K562 (cell line): ENCODE measurements at regions not wholly inside any gene's neighbourhood (a gene's known extent, or its start where the extent isn't known, plus 50 kb on each side); places are given as distances from the start of the nearest gene placed in this dataset.

Experiments used
- ATAC-seq: fragments of 200-7000 bp; cut with Tn5 transposase; 3 replicates; pipeline ENCODE4 v1.9.1; 2020; ENCODE audit warnings: moderate library complexity
- BruUV-seq: library from RNA; stranded (reverse); fragments of 400-500 nt; replicated peaks from 2 replicates; lab custom pipeline; 2021; lab: Mats Ljungman, UMichigan
- CTCF ChIA-PET: fragments of 300-600 bp; formaldehyde crosslinking; extraction: SDS; loops from one replicate; lab custom pipeline; 2021; ENCODE audit warnings: low intra/inter-chr PET ratio; lab: Yijun Ruan, JAX
- POLR2A ChIA-PET: fragments of 300-600, 350-650 bp; sonication (Branson Sonifier 250); formaldehyde crosslinking; extraction: SDS; loops from one replicate; lab custom pipeline; 2021; ENCODE audit warnings: antibody characterized with exemption, inconsistent platforms; lab: Yijun Ruan, JAX
- DNase-seq, 4 experiments: peaks; one replicate each; pipeline versions ENCODE4 v3.0.0 to v3.0.0-alpha.2; 2011 to 2018; ENCODE audit warnings: low spot score in 3 of 4, mixed read lengths in 3 of 4; ENCODE audit errors: extremely low read depth in 1 of 4
- FAIRE-seq: peaks from 2 replicates; lab custom pipeline; 2011; peaks lifted over from hg19 to GRCh38; lab: Jason Lieb, UNC
- H2AFZ ChIP-seq: 2 replicates; pipeline ENCODE4 v1.6.0; 2011; ENCODE audit warnings: low read depth, low read length, control low read depth, inconsistent platforms
- H3K27ac ChIP-seq: fragments of 200-600 bp; 3 replicates; pipeline ENCODE4 v1.8.0; 2011; ENCODE audit warnings: low read depth, mild to moderate bottlenecking, control low read depth, inconsistent platforms, low read length, moderate library complexity, mixed read lengths; ENCODE audit errors: extremely low read depth
- H3K27me3 ChIP-seq, 2 experiments: fragments of 300-600 bp in 1 of 2; 2 replicates in 1 of 2; 3 replicates in 1 of 2; pipeline versions ENCODE4 v1.6.0 to v1.8.0; 2011; ENCODE audit warnings: inconsistent platforms in 2 of 2, low read length in 2 of 2, mild to moderate bottlenecking in 1 of 2, mixed read lengths in 1 of 2, moderate library complexity in 1 of 2; ENCODE audit not compliant: control insufficient read depth in 2 of 2, insufficient read depth in 2 of 2
- H3K36me3 ChIP-seq: fragments of 300-600 bp; 3 replicates; pipeline ENCODE4 v1.8.0; 2011; ENCODE audit warnings: mild to moderate bottlenecking, low read length, inconsistent platforms; ENCODE audit not compliant: control insufficient read depth, insufficient read depth
- H3K4me1 ChIP-seq, 2 experiments: fragments of 200-600 bp in 1 of 2; replicated peaks in 1 of 2; 2 replicates in 1 of 2; 3 replicates in 1 of 2; pipeline versions ENCODE4 v1.5.1 to v1.8.0; 2011; ENCODE audit warnings: inconsistent platforms in 2 of 2, low read length in 2 of 2, mild to moderate bottlenecking in 1 of 2, mixed read lengths in 1 of 2, moderate library complexity in 1 of 2; ENCODE audit not compliant: control insufficient read depth in 2 of 2, insufficient read depth in 2 of 2
- H3K4me2 ChIP-seq: 2 replicates; pipeline ENCODE4 v1.6.1; 2011; ENCODE audit warnings: low read length, control low read depth, inconsistent platforms, mixed read lengths; ENCODE audit not compliant: insufficient read depth
- H3K4me3 ChIP-seq: fragments of 200-600 bp; sonication (generic), shearing (Covaris generic); 2 replicates; pipeline ENCODE4 v1.5.1; 2016; ENCODE audit warnings: control low read depth, inconsistent platforms
- H3K79me2 ChIP-seq: fragments of 200-600 bp; 3 replicates; pipeline ENCODE4 v1.8.0; 2011; ENCODE audit warnings: low read length, inconsistent platforms; ENCODE audit not compliant: control insufficient read depth, insufficient read depth
- H3K9ac ChIP-seq, 2 experiments: 2 replicates each; pipeline versions ENCODE4 v1.6.0 to v1.6.1; 2011; ENCODE audit warnings: low read depth in 2 of 2, low read length in 2 of 2, control low read depth in 1 of 2, inconsistent platforms in 1 of 2, mild to moderate bottlenecking in 1 of 2, mixed read lengths in 1 of 2; ENCODE audit not compliant: insufficient read depth in 1 of 2
- H3K9me1 ChIP-seq: one replicate; pipeline ENCODE4 v1.6.0; 2011; ENCODE audit warnings: inconsistent platforms, mild to moderate bottlenecking, low read length, moderate library complexity; ENCODE audit not compliant: control insufficient read depth, insufficient read depth
- H3K9me3 ChIP-seq: replicated peaks from 2 replicates; pipeline ENCODE4 v1.5.1; 2011; ENCODE audit warnings: low read depth, low read length, inconsistent platforms; ENCODE audit not compliant: control insufficient read depth, insufficient read depth
- H4K20me1 ChIP-seq: replicated peaks from 2 replicates; pipeline ENCODE4 v1.6.1; 2011; ENCODE audit warnings: low read length, inconsistent platforms, mixed read lengths; ENCODE audit not compliant: control insufficient read depth, insufficient read depth
- BDP1 ChIP-seq: IDR thresholded peaks from 3 replicates; pipeline ENCODE4 v1.6.1; 2011; ENCODE audit not compliant: insufficient read length, insufficient read depth
- EHMT2 ChIP-seq: fragments of 450-650 bp; IDR thresholded peaks from 2 replicates; pipeline ENCODE4 v1.6.1; 2018; ENCODE audit warnings: antibody characterized with exemption
- MED1 ChIP-seq: sonication (generic); formaldehyde crosslinking; IDR thresholded peaks from 2 replicates; pipeline ENCODE4 v1.8.1; 2023; ENCODE audit warnings: missing genetic modification reagents, borderline replicate concordance
- MTA3 ChIP-seq: fragments of 450-650 bp; formaldehyde crosslinking; IDR thresholded peaks from 2 replicates; pipeline ENCODE4 v1.6.1; 2017; ENCODE audit warnings: mild to moderate bottlenecking, borderline replicate concordance
- RBM39 ChIP-seq: fragments of 200-400 bp; formaldehyde crosslinking; optimal IDR thresholded peaks from 2 replicates; pipeline ENCODE3; 2018; ENCODE audit warnings: low read depth, low read length
- UBTF ChIP-seq, 2 experiments: IDR thresholded peaks; 2 replicates each; pipeline ENCODE4 v1.6.1; 2012; ENCODE audit warnings: improper control_type of control experiment in 2 of 2, low read depth in 2 of 2, low read length in 2 of 2, borderline replicate concordance in 1 of 2
- ZNF197 ChIP-seq: fragments of 200-800 bp; sonication (Bioruptor generic); IDR thresholded peaks from 2 replicates; pipeline ENCODE4 v1.6.1; 2016; ENCODE audit warnings: low read depth, missing genetic modification characterization, missing compliant biosample characterization
- ZNF717 ChIP-seq: fragments of 250-450 bp; sonication (Bioruptor Pico); IDR thresholded peaks from 2 replicates; pipeline ENCODE4 v1.5.0; 2021
- ZNF785 ChIP-seq: fragments of 250-450 bp; sonication (Bioruptor Pico); IDR thresholded peaks from 2 replicates; pipeline ENCODE4 v1.4.0; 2020; ENCODE audit warnings: mild to moderate bottlenecking
- WGBS: fragments of 100-300 bp; shearing (Covaris generic); methylation state at CpG from one replicate; pipeline ENCODE4 v1.1.6; 2016; ENCODE audit warnings: low coverage, mixed read lengths; ENCODE audit not compliant: insufficient coverage; ENCODE audit errors: missing lambda C conversion rate; 5-methylcytosine and 5-hydroxymethylcytosine counted together
- in situ Hi-C: fragments of 300-500 bp; cut with MboI; formaldehyde crosslinking; loops from 4 replicates; pipeline ENCODE4 v1.15.0; 2018; ENCODE audit warnings: inconsistent platforms, mixed read lengths
- intact Hi-C: fragments of 100-400 bp; cut with micrococcal nuclease; formaldehyde crosslinking; loops from 2 replicates; pipeline ENCODE4 v1.14.2; 2022
- TF ChIP-seq, protein P1 (sequence below), 2 experiments: fragments of 450-650 bp in 1 of 2; sonication (generic) in 1 of 2; formaldehyde crosslinking in 1 of 2; IDR thresholded peaks in 1 of 2; conservative IDR thresholded peaks in 1 of 2; 2 replicates each; pipeline versions ENCODE4 v1.6.1 to v1.8.1; 2016 to 2023; ENCODE audit warnings: mild to moderate bottlenecking in 2 of 2, moderate library complexity in 2 of 2, inconsistent platforms in 1 of 2, missing genetic modification reagents in 1 of 2
- TF ChIP-seq, protein P2 (sequence below), 2 experiments: IDR thresholded peaks; 2 replicates each; pipeline ENCODE4 v1.6.1; 2011; ENCODE audit warnings: borderline replicate concordance in 1 of 2, control low read depth in 1 of 2, low read depth in 1 of 2, low read length in 1 of 2, mild to moderate bottlenecking in 1 of 2, mixed read lengths in 1 of 2, moderate library complexity in 1 of 2; ENCODE audit not compliant: insufficient read depth in 1 of 2, insufficient read length in 1 of 2, poor library complexity in 1 of 2, severe bottlenecking in 1 of 2; ENCODE audit errors: extremely low read depth in 1 of 2

DNA sequence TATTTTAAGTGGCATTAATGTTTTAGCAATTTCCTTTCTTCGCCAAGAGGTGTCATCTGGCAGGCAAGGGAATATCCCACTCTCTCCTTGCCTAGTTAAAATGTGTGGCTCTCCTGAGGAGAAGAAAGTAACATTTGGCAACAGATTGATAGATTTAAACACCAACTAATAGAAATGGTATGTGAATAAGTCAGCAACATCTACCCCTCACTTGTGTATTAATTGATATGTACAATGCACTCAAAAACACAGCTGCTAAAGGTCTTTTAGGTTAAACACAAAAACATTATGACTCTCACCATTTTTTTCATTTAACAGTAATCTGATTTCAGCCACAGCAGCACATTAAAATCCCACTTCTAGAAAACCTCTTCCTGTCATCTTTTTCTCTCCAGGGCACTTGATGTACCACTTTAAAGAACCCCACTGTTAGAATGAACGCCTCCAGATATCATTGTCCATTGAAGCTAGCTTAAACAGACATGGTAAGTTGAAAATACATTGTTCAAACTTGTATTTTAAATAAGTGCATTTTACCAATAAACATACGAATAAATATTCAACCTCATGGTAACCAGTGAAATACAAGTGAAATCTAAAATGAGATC, 151.7 kb downstream of the RPAP3 start:
- Histone ChIP-seq H3K9me1 (no peaks in the 10 kb centered on the region), H3K4me1 (no peaks in the 10 kb centered on the region), H3K27me3 (peaks cover 4 to 7% of the 10 kb centered on the region in 2 experiments; a peak in 4 of 5 replicates), H3K27ac (no peak overlapping the region), H3K4me3 (no peak overlapping the region), H2AFZ (no peak overlapping the region), H4K20me1 (no peaks in the 10 kb centered on the region), H3K4me2 (no peak overlapping the region), H3K36me3 (no peaks in the 10 kb centered on the region), H3K9ac (no peak overlapping the region), H3K79me2 (no peaks in the 10 kb centered on the region), H3K9me3 (no peaks in the 10 kb centered on the region)
- 2% methylated on average over 3 of the region's 3 CpGs for WGBS
- no peak for FAIRE-seq
- no TSS peak for BruUV-seq
- in situ Hi-C loops (no loop called here), intact Hi-C loops (no loop called here)
- TF ChIP-seq, protein P1, sequence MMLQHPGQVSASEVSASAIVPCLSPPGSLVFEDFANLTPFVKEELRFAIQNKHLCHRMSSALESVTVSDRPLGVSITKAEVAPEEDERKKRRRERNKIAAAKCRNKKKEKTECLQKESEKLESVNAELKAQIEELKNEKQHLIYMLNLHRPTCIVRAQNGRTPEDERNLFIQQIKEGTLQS (IDR thresholded peaks at IDR 0.05): no peak
- TF ChIP-seq, protein P1 (CRISPR knock-in tag; conservative IDR thresholded peaks at IDR 0.05): no peak
- TF ChIP-seq, protein P2, sequence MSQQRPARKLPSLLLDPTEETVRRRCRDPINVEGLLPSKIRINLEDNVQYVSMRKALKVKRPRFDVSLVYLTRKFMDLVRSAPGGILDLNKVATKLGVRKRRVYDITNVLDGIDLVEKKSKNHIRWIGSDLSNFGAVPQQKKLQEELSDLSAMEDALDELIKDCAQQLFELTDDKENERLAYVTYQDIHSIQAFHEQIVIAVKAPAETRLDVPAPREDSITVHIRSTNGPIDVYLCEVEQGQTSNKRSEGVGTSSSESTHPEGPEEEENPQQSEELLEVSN (IDR thresholded peaks at IDR 0.05; ENCODE audit: borderline replicate concordance in 1 of 2, extremely low read depth in 1 of 2, insufficient read depth in 1 of 2, insufficient read length in 1 of 2, low read depth in 1 of 2, low read length in 1 of 2, poor library complexity in 1 of 2, severe bottlenecking in 1 of 2): no peak
- TF ChIP-seq ZNF197 (CRISPR knock-in tag) (no peak), RBM39 (no peak), ZNF717 (CRISPR knock-in tag) (no peak), EHMT2 (no peak), UBTF (IDR thresholded peaks at IDR 0.05; ENCODE audit: borderline replicate concordance in 1 of 2, low read depth in 2 of 2, low read length in 2 of 2) (no peak), MED1 (CRISPR knock-in tag) (no peak), BDP1 (no peak), ZNF785 (CRISPR knock-in tag) (no peak), MTA3 (no peak)
- no peak for ATAC-seq
- CTCF ChIA-PET: no interaction called here
- POLR2A ChIA-PET: interaction anchor here (1.1 kb wide), 1 partner anchor 14 kb away, joined by 3 read pairs; no protein-coding TSS in a partner anchor
- no peak for DNase-seq
